ENCODE measurements at regions not wholly inside any gene's neighbourhood (a gene's known extent, or its start where the extent isn't known, plus 50 kb on each side); places are given as distances from the start of the nearest gene placed in this dataset.

- peaks cover 0 to 8% (median 0%) of the 10 kb centered on the region in 6 donors for H3K4me1 ChIP-seq
- no peak overlapping the region for H3K27ac ChIP-seq
- WGBS, 5 donors = 90 to 98% (median 97%) methylated on average over 6 of the region's 6 CpGs
- no peak for DNase-seq
- no peak for TF ChIP-seq POLR2A (IDR thresholded peaks at IDR 0.05)
- TF ChIP-seq CTCF (IDR thresholded peaks at IDR 0.05 in 8 of 11, conservative IDR thresholded peaks at IDR 0.05 in 3 of 11) = no peak
- no peak for TF ChIP-seq POLR2AphosphoS5 (IDR thresholded peaks at IDR 0.05)
- H3K9me3 ChIP-seq = no peaks in the 10 kb centered on the region
- H3K27me3 ChIP-seq (replicated peaks in 1 of 7) = no peaks in the 10 kb centered on the region
- intact Hi-C loops (cut with DNase I; ENCODE audit: low total_unique reads) = no loop called here
- no peak overlapping the region for H3K4me3 ChIP-seq
- H3K36me3 ChIP-seq = no peaks in the 10 kb centered on the region
These were observed 70.5 kb upstream of the TOX2 start for GRCh38 chr20:43843965-43844660.

DNA sequence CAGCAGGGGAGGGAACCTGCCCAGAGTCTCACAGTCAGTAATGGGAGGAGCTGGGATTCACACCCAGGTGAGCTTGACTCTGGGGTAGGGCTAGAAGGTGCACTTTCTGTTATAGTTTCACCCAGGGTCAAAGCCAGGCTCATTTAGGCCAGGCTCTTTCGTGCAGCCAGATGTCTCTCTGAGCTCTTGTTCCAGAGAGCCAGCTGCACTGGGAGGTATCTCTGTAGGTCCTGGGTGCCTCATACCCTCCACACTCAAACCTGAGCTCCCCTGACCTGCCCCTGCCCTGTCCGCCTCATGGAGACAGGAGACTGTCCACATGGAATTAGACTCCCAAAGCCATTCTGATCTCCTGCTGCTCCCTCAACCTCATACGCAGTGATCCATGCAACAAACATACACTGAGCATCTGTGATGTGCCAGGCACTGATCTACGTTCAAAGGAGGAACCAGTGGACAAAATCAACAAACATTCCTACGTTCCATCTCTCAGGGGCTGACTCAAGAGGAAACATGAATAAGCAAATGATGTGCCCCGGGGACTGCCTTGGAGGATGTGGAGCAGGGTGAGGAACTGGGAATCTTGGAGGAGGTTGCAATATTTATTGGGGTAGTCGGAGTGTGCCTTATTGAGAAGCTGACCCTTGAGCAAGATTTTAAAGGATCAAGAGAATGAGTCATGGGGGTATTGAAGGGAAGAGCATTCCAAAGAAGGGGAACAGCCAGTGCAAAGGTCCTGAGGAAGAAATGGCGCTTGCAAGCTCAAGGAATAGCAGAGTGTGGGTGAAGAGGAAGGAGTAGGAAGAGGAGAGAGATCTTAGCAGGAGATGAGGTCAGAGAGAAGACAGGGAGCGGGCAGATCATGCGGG, 71.3 kb upstream of the TOX2 start:
- Histone ChIP-seq H3K4me3 (no peak overlapping the region), H3K36me3 (no peaks in the 10 kb centered on the region), H3K4me1 (peaks cover 0 to 10% (median 0%) of the 10 kb centered on the region in 6 donors), H3K9me3 (no peaks in the 10 kb centered on the region), H3K27ac (no peak overlapping the region), H3K27me3 (replicated peaks in 1 of 7) (peaks cover 0 to 5% (median 0%) of the 10 kb centered on the region in 7 donors)
- TF ChIP-seq POLR2A (IDR thresholded peaks at IDR 0.05) = no peak
- TF ChIP-seq CTCF (IDR thresholded peaks at IDR 0.05 in 8 of 11, conservative IDR thresholded peaks at IDR 0.05 in 3 of 11) = no peak
- TF ChIP-seq POLR2AphosphoS5 (IDR thresholded peaks at IDR 0.05) = no peak
- intact Hi-C loops (cut with DNase I; ENCODE audit: low total_unique reads) = no loop called here
- DNase-seq = no peak
- WGBS, 5 donors = 71 to 88% (median 76%) methylated on average over 9 to 10 of the region's 10 CpGs

- intact Hi-C loops (cut with DNase I; ENCODE audit: low total_unique reads) = no loop called here
These were observed 72.3 kb upstream of the TOX2 start for GRCh38 chr20:43842126-43843020.

More at GRCh38 chr20:43842126-43843020, 72.3 kb upstream of the TOX2 start:
- H3K27me3 ChIP-seq (replicated peaks in 1 of 7) = peaks cover 0 to 5% (median 0%) of the 10 kb centered on the region in 7 donors
- no peaks in the 10 kb centered on the region for H3K9me3 ChIP-seq
- no peak for DNase-seq
- no peak overlapping the region for H3K27ac ChIP-seq
- no peak overlapping the region for H3K4me3 ChIP-seq
- WGBS, 5 donors = 69 to 82% (median 79%) methylated on average over 8 to 9 of the region's 9 CpGs
- no peaks in the 10 kb centered on the region for H3K36me3 ChIP-seq
- H3K4me1 ChIP-seq = peaks cover 0 to 10% (median 0%) of the 10 kb centered on the region in 6 donors
- TF ChIP-seq POLR2AphosphoS5 (IDR thresholded peaks at IDR 0.05) (no peak), POLR2A (IDR thresholded peaks at IDR 0.05) (no peak), CTCF (IDR thresholded peaks at IDR 0.05 in 8 of 11, conservative IDR thresholded peaks at IDR 0.05 in 3 of 11) (no peak)

All from spleen (tissue), 11 donors.